Stimulated activated naive CD4-positive, alpha-beta T cell treated with Interleukin-2 at 50 U/mL for 16 hours (primary cell): ENCODE measurements at regions not wholly inside any gene's neighbourhood (a gene's known extent, or its start where the extent isn't known, plus 50 kb on each side); places are given as distances from the start of the nearest gene placed in this dataset.

Source experiments
- DNase-seq: peaks from one replicate; lab custom pipeline; 2025; lab: John Stamatoyannopoulos, UW

DNA sequence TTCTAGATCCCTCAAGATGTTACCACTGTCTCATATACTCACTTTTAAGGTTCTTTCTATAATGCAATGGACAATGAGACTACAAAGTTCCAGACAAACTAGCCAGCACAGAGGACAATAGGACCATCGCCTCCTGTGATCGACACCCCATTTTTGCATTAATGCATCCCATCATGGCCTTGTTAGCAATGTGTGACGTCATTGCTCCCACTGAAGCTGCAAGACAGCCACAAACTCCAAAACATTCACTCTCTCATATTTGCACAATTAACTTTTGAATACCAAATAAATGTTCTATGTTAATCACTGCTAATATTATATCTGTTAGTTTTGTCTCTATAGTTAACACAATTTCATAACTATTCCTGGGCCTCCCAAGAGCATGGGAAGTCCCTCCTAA is 88.8 kb upstream of the TMEM72 start:
- DNase-seq, result no peak

DNA sequence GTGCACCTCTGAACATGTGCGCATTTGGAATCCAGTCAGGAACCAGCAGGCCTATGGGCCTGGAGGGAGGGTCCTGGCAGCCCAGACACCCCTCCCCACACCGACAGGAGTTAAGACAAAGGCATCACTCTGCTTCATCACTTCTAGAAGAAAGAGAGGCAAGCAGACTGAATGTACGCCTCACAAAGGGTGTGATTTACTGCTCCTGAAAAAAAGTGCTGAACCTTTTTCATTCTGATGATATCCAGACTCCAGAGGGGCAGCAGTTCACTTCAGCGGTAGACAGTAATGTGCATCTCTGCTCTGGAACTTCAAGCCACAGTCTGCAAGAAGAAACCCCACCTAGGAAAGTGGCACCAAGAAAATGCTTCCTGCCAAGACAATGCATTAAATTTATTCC is 88.2 kb upstream of the TMEM72 start:
- DNase-seq, result no peak

- no peak for DNase-seq
Measured at GRCh38 chr10:44824607-44825006, 86.5 kb upstream of the TMEM72 start.

- no peak for DNase-seq
Measured at GRCh38 chr10:44827431-44828006, 83.6 kb upstream of the TMEM72 start.

GRCh38 chr10:44828508-44829142 is 82.5 kb upstream of the TMEM72 start:
- no peak for DNase-seq

DNA sequence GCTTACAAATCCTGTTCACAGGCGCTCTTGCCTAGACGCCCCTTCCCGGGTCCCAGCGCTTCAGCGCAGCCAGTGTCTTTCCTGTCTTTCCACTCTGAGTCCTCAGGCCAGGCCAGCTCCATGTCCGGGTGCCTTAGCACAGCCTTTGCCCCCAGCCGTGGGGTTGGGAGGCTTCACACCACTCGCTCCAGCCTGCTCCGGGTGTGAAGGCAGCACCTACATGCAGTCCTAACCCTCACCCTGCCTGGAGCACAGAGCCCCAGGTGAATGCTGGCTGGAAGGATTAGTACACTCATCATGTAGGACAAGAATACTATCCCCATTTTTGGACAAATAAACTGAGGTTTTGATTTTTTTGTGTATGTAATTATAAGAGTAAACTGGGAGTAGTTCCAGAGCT is 81.7 kb upstream of the TMEM72 start:
- no peak for DNase-seq

DNA sequence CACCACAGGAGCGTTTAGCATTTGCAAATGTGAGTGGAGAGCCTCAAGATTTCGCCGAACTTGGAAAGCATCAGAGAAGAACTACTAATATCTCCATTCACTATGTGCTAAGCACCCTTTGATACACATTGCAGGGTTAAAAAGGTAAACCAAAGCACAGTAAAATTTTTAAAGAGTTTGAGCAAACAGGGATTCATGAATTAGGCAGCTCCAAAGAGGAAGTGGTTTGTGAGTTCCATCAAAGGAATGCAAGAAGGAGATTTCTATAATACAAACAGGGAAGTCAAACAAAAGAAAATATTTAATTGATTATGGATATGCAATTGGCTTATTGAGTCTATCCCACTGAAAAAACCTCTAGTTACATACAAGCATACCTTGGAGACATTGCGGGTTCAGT is 81.1 kb upstream of the TMEM72 start:
- no peak for DNase-seq

- no peak for DNase-seq
Measured at GRCh38 chr10:44831581-44831980, 79.6 kb upstream of the TMEM72 start.

- DNase-seq, result no peak
Measured at GRCh38 chr10:44832595-44833390, 78.3 kb upstream of the TMEM72 start.

GRCh38 chr10:44834131-44834530 is 77.0 kb upstream of the TMEM72 start:
- DNase-seq, result no peak

GRCh38 chr10:44835300-44835699 is 75.8 kb upstream of the TMEM72 start:
- DNase-seq, result no peak

DNA sequence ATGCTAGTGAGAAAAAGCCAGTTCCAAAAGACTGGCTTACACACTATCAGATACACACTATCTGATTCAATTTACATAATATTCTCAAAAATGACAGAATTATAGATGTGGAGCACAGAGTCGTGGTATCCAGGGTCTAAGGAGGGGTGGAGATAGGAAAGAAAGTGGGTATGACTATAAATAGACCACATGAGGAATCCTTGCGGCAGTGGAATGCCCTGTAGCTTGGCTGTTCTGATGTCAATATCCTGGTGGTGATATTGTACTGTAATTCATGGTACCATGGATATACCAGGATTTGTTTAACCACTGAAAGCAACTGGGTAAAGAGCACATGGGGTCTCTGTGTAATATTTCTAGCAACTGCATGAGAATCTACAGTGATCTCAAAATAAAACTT is 67.7 kb upstream of the TMEM72 start:
- no peak for DNase-seq

GRCh38 chr10:44845361-44846175 is 65.6 kb upstream of the TMEM72 start:
- DNase-seq, result no peak

- no peak for DNase-seq
Measured at GRCh38 chr10:44847110-44847509, 64.0 kb upstream of the TMEM72 start.

DNA sequence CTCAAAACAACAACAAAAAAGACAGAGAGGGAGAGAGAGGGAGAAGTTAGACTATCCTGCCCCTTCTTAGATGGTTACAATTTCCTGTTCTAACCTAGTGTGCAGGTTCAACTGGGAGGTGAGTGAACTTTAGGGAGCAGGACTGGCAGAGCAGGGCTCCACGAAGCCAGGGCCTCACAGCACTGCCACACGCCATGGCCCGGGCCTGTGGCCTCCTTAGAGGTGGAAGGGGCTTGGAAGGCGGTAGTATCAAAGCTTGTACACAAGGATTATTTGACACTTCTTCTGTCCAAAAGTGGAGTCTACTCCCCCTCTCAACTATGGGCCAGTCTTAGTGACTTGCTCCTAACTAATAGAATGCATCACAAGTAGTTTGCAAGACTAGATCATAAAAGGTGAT is 62.9 kb upstream of the TMEM72 start:
- no peak for DNase-seq

DNA sequence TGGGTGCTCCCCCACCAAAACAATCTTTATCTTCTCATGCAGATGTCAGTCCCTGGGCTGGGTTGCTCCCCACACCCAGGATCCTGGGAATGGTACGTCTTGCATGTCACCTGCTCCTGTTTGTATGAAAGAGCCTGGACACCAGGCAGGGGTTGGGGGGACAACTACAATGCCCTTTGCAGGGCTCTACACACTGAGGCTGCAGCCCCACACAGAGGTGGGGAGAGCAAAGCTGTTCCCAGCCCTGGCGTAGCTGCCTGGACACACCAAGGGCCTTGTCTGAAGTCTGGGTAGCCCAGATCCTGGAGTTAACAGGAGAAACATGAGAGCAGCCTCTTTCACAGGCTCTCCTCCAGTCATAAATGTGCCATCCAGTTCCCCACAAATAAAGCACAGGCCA is 61.2 kb upstream of the TMEM72 start:
- no peak for DNase-seq

- no peak for DNase-seq
Measured at GRCh38 chr10:44850356-44850934, 60.7 kb upstream of the TMEM72 start.

DNA sequence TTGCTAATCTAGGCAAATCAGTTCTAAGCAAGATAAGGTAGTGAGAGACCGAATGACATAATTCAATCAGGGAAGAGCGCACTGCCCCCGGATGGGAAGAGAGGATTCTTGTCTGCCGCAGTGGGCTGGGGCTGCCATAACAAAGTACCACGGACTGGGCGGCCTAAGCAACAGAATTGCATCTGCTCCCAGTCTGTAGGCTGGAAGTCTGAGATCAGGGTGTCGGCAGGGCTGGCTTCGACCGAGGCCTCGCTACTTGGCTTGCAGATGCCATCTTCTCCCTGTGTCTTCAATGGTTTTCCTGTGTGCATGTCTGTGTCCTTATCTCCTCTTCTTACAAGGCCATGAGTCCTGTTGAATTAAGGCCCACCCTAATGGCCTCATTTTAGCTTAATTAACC is 59.7 kb upstream of the TMEM72 start:
- no peak for DNase-seq

- no peak for DNase-seq
Measured at GRCh38 chr10:44851881-44852280, 59.3 kb upstream of the TMEM72 start.

- DNase-seq, result no peak
Measured at GRCh38 chr10:44853148-44853734, 57.9 kb upstream of the TMEM72 start.

DNA sequence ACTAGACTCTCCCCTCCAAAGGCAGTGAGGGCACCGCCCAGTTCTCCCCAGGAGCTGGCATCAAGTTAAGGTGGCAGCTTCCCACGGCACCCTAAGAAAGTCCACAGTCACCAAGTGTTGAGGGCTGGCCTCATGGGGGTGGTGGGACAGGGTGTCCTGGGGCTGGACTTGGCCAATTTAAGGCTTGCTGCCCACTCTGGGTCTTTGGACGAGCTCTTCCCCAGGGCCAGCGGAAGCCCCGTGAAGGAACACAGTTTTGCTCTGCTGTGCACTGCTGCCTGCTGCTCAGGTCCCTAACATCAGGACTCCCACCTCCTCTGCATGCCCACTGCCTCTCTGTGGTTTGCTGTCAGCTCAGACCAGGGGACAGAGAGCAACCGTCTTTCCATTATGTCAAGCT is 57.3 kb upstream of the TMEM72 start:
- no peak for DNase-seq
